Left forelimb (tissue), 1 donor: ENCODE measurements at regions not wholly inside any gene's neighbourhood (a gene's known extent, or its start where the extent isn't known, plus 50 kb on each side); places are given as distances from the start of the nearest gene placed in this dataset.
A peak's percentile ranks its signal among the peaks of the same experiment; 100 is the strongest.

ENCODE experiments used
- DNase-seq: peaks from one replicate; pipeline ENCODE4 v3.0.0-alpha.2; 2018; ENCODE audit warnings: low spot score

- peak; percentile 60 for DNase-seq
Measured at GRCh38 chr22:23379540-23380229, 199.4 kb downstream of the BCR start.

GRCh38 chr22:23377767-23378166 lies 197.5 kb downstream of the BCR start:
- peak; percentile 44 for DNase-seq

- DNase-seq, result peak; percentile 45
Measured at GRCh38 chr22:23376256-23376655, 195.9 kb downstream of the BCR start.

- DNase-seq, result peak; percentile 28
Measured at GRCh38 chr22:23375031-23375827, 194.9 kb downstream of the BCR start.

- DNase-seq, result peak; percentile 26
Measured at GRCh38 chr22:23373601-23374000, 193.3 kb downstream of the BCR start.

- DNase-seq, result no peak
Measured at GRCh38 chr22:23370251-23370650, 189.9 kb downstream of the BCR start.

GRCh38 chr22:23369054-23369685 lies 188.9 kb downstream of the BCR start:
- DNase-seq, result no peak
